NCI-H226 (cell line): ENCODE measurements at regions not wholly inside any gene's neighbourhood (a gene's known extent, or its start where the extent isn't known, plus 50 kb on each side); places are given as distances from the start of the nearest gene placed in this dataset.
"Not testable (repeated sequence)": the region's sequence is repeated elsewhere in the genome, so short reads cannot be mapped to it uniquely, and the experiment has no call there.

Experiments used
- DNase-seq: peaks from one replicate; pipeline ENCODE4 v3.0.0-alpha.2; 2015

DNA sequence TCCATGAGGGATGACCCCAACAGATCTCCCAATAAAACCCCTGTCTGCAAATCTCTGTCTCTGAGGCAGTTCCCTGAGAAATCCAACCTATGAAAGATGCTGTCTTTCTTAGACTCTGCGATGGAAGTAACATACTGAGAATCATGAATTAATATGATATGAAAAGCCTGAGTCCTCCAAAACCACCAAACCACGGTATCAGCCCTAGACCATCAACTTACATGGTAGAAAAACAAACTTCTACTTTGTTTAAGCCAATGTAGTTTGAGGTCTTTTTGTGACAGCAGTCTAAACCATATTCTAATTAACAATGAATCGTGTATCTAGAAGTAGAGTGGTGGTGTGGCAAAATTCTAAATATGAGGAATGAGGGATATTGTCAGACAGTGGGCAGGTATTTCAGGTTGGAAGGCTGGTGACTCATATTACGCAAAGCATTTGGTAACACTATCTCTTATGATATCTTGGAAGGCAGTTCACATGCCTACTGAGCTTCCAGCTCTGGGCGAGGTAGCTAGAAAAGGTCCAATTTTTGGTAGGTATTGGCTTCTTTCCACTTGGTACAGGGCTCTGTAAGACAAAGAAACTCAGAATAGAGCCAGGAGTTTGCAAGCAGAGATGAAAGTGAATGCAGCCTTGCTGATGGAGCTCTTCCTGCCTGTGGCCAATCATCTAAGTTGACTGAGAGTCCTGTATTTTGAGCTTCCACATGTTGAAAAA is 215.8 kb downstream of the ZFP36L2 start:
- peak; percentile 65 for DNase-seq

- DNase-seq, result no peak
Measured at GRCh38 chr2:43009448-43009847, 217.0 kb downstream of the ZFP36L2 start.

GRCh38 chr2:43008388-43008787 is 216.0 kb upstream of the HAAO start:
- no peak for DNase-seq

DNA sequence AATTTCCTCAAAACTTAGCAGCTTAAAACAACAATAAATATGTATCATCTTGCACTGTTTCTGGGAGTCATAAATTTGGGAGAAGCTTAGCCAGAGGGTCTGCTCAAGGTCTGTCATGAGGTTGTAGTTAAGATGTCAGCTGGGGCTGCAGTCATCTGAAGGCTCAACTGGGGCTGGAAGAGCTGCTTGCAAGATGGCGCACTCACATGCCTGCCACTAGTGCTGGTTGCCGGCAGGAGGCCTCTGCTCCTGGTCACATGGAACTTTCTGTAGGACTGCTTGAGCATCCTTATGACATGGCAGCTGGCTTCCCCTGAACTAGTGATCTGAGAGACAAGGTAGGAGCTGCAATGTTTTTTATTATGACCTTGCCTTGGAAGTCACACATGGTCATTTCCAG is 215.5 kb upstream of the HAAO start:
- no peak for DNase-seq

DNA sequence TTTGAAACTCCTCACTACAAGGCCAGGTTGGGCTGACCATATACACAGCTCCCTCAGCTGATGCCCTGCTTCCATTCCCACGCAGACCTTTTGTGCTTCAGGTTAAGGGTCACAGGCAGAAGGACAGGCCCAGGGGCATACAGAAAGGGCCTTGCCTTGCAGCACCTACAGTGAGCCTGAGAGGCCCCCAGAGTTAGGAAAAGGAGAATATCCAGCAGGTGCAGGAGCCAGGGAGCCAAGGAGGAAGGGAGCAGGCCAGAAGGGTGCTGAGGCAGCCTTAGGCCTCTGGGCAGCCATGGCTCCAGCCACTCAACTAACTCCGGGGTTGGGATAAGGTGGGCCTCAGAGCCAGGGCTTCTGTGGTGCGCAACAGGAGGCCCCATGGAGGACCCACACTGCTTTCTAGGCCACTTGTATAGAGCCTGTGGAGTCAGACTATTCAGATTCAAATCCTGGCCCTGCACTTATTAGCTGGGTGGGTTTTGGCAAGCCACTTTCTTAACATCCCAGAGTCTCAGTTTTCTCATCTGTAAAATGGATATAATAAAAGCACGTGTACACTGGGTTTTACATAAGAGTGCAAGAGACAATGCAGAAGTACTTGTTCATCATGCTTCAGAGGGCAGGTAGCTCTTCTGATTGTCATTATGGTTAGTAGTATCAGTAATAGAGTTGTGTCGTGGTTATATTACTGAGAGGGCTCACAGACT is 214.6 kb upstream of the HAAO start:
- no peak for DNase-seq

- no peak for DNase-seq
Measured at GRCh38 chr2:43005975-43006833, 213.8 kb upstream of the HAAO start.

GRCh38 chr2:43005245-43005974 is 213.0 kb upstream of the HAAO start:
- DNase-seq, result no peak

DNA sequence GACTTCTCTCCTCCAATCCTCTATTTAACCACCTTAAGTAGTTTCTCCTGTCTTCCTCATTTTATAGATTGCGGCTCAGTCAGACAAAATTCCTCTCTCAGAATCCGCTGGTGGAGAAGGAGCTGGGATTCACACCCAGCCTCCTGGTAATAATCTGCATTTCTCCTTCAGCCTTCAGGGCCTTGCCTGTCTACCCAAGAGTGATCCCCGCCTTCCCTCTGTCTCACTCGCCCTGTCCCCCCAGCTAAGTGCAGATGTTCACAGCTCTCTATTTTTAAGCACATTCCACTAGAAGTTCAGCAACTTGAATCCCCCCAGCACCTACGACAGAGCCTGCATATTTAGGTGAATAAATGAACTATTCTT is 212.5 kb upstream of the HAAO start:
- DNase-seq, result no peak

DNA sequence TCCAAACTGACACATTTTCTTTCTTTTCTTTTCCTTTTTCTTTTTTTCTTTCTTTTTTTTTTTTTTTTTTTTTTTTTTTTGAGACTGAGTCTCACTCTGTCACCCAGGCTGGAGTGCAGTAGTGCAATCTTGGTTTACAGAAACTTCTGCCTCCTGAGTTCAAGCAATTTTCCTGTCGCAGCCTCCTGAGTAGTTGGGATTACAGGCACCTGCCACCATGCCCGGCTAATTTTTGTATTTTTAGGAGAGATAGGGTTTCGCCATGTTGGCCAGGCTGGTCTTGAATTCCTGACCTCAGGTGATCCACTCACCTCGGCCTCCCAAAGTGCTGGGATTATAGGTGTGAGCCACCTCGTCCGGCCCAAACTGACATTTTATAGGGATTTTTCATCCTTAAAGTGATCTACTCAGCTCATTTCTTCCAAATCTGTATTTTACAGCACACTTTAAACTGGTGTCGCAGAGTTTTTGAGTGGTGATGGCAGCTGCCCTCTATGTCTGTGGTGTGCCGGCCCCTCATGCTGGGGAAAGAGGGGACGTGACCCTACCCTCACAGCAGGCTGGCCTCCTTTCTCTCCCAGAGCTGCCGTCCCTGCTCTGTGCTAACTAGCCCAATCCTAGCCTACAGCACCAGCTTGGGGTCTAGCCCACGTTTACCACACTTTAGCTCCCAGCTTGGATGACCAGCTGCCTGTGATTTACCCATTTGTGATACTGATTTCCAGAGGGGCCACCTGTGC is 211.9 kb upstream of the HAAO start:
- DNase-seq, result not testable (repeated sequence)

DNA sequence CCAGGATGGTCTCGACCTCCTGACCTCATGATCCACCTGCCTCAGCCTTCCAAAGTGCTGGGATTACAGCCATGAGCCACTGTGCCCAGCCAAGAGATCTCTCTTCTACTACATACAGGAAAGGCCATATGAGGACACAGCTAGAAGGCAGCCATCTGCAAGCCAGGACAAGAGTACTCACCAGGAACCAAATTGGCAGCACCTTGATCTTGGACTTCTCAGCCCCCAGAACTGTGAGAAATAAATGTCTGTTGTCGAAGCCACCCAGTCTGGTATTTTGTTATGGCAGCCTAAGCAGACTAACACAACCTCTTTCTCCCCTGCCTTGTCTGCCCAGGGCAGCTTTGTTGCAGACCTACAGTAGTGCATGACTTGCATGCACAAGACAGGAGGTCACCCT is 211.3 kb upstream of the HAAO start:
- DNase-seq, result no peak

- DNase-seq, result no peak
Measured at GRCh38 chr2:43001787-43002468, 209.5 kb upstream of the HAAO start.

DNA sequence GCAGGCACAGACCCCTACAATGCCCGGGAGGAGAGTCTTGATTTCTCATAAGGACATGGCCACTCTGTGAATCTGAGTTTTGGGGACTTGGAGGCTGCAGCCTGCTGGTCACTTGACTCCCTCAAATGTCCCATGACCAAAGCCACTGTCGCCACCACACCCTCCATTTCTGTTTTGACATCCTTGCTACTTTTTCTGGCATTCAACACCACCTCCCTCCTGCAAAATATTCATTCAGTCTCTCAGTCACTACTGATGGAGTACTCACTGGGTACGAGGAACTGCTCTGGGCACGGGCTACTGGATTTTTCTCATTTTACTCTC is 208.6 kb upstream of the HAAO start:
- DNase-seq, result no peak

DNA sequence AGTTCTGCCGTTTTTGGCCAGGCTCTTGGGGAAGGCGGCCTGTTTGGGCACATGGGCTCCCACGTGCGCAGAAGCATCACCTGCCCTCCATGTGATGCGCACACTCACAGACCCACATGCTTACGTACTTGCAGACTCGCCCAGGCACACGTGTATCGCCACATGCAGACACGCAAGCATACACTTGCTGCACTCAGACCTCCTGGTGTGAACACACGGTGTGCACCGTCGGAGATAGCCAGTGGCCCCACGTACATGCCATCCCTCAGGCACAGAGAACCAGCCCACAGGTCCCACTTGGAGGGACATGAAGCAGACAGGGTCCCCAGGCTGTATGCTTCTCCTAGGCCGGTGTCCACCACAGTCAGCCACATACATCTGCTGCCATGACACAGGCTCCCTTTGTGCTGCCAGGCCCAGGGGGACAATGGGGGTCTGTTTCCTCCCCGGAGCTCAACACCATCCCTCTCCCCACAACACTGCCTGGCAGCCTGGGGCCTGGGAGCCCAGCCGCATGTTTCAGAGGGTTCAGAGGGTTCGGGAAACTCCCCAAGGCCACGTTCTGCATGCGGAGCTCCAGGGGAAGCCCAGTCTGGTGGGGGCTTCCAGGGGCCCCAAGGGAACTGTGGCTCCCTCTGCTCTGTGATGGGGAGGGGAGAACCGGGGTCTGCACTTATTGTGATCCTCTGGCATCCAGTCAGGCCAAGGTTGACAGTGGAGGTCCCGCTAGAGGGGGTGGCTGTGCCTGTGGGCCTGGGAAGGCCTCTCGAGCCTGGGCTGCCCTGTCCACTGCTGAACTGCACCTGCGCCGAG is 208.1 kb upstream of the HAAO start:
- no peak for DNase-seq

DNA sequence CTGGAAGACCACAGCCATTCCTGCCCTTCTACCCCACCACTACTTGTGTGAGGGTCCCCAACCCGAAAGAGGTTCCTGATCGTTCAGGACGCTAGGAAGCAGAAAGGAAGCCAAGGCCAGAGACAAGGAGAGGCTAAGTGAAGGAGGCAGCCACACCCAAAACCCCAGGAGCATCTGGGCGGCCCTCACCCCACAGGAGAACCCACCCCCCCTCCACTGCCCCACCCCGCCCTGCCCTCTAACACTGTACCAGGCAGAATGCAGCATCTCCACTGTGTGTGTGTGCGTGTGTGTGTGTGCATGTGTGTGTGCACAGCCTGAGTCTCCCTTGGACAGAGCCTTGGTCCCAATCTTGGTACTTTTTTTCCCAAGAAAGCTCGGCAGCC is 207.5 kb upstream of the HAAO start:
- no peak for DNase-seq

GRCh38 chr2:42999391-42999841 is 207.0 kb upstream of the HAAO start:
- no peak for DNase-seq

- no peak for DNase-seq
Measured at GRCh38 chr2:42998721-42999120, 206.3 kb upstream of the HAAO start.

DNA sequence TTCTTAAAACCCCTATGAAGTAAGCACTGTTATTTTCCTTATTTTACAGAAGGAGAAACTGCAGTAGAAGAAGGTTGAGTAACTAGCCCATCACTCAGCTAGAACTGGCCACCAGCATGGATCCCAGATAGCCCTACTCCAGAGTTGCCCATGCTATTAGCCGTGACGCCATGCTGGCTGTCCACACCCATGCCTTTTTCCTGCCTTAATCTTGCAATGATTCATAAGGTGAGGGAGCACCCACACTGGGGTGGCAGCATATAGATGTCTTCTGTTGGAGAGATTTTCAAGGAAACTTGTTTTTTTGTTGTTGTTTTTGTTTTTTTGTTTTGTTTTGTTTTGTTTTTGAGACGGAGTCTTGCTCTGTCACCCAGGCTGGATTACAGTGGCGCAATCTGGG is 204.1 kb upstream of the HAAO start:
- no peak for DNase-seq

DNA sequence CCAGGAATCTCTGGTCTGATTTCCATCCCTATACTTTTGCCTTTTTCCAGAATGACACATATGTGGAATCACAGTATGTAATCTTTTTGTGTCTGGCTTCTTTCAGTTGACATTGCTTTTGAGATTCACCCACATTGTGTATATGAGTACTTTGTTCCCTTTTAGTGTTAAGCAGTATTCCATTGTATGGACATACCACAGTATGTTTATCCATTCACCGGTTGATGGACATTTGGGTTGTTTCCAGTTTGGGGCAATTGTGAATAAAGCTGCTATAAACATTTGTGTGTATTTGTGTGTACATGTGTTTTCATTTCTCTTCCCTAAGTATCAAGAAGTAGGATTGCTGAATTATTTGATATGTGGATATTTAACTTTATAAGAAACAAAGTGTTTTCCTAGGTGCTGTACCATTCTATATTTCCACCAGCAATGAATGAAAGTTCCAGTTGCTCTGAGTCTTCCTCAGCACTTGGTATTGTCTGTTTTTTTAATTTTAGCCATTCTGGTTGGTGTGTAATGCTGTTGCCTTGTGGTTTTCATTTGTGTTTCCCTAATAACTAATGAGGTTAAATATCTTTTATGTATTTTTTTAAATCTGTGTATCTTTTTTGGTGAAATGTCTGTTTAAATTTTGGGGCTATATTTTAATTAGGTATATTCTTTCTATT is 203.5 kb upstream of the HAAO start:
- DNase-seq, result no peak

DNA sequence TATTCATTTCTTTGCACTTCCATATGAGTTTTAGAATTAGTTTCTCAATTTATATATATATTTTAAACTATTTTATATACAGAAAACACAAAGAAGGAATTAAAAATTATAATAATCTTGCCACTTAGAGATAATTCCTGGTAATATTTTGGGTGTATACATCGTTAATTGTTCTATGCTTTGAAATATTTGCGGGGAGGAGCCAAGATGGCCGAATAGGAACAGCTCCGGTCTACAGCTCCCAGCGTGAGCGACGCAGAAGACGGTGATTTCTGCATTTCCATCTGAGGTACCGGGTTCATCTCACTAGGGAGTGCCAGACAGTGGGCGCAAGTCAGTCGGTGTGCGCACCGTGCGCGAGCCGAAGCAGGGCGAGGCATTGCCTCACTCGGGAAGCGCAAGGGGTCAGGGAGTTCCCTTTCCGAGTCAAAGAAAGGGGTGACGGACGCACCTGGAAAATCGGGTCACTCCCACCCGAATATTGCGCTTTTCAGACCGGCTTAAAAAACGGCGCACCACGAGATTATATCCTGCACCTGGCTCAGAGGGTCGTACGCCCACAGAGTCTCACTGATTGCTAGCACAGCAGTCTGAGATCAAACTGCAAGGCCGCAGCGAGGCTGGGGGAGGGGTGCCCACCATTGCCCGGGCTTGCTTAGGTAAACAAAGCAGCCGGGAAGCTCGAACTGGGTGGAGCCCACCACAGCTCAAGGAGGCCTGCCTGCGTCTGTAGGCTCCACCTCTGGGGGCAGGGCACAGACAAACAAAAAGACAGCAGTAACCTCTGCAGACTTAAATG is 197.1 kb upstream of the HAAO start:
- DNase-seq, result not testable (repeated sequence)

DNA sequence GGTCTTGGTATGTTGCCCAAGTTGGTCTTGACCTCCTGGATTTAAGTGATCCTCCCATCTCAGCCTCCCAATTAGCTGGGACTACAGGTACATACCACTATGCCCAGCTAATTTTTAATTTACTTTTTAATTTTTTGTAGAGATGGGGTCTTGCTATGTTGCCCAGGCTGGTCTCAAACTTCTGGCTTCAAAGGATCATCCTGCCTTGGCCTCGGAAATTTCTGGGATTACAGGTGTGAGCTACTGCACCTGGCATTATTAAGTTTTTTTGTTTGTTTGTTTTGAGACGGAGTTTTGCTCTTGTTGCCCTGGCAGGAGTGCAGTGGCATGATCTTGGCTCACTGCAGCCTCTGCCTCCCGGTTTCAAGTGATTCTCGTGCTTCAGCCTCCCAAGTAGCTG is 195.7 kb upstream of the HAAO start:
- not testable (repeated sequence) for DNase-seq
